ENCODE measurements at regions not wholly inside any gene's neighbourhood (a gene's known extent, or its start where the extent isn't known, plus 50 kb on each side); places are given as distances from the start of the nearest gene placed in this dataset.

DNA sequence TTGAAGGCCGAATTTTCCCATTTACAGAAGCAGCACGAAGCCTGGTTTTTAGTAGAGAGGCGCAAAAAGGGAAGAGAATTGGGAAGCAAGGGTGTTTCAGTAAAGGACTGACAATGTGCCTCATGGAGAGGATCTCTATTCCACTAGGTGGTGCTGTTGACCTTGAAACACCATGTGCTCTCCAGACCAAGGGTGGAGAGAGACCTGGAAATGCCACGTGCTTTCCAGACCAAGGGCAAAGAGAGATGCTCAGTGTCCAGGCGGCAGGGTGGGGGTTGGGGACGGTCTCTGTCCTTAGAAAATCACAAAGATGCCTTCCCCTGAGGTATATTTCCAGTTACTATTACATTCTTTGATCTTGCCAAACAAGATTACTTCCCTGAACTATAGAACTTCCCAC, 425.3 kb downstream of the CSNK1G3 start:
- TF ChIP-seq CTCF (IDR thresholded peaks at IDR 0.05) (no peak), POLR2A (IDR thresholded peaks at IDR 0.05) (no peak)

Measured in lower leg skin (tissue), 3 donors.